ENCODE measurements at regions not wholly inside any gene's neighbourhood (a gene's known extent, or its start where the extent isn't known, plus 50 kb on each side); places are given as distances from the start of the nearest gene placed in this dataset.

GRCh38 chr13:103350147-103350546, 283.9 kb upstream of the SLC10A2 start:
- Histone ChIP-seq H3K4me2 (no peak overlapping the region), H3K4me1 (no peaks in the 10 kb centered on the region), H3K36me3 (no peaks in the 10 kb centered on the region), H3K27ac (no peak overlapping the region), H3K9ac (no peak overlapping the region), H3K4me3 (no peak overlapping the region), H3K9me3 (peaks cover 5% of the 10 kb centered on the region), H3K27me3 (no peaks in the 10 kb centered on the region), H4K20me1 (no peaks in the 10 kb centered on the region)
- no peak for TF ChIP-seq Cebpa-rat (IDR thresholded peaks at IDR 0.05)

GRCh38 chr13:103349211-103349980, 283.2 kb upstream of the SLC10A2 start:
- H3K9ac ChIP-seq, result no peak overlapping the region
- H4K20me1 ChIP-seq, result no peaks in the 10 kb centered on the region
- TF ChIP-seq Cebpa-rat (IDR thresholded peaks at IDR 0.05), result no peak

GRCh38 chr13:103335241-103335640, 269.0 kb upstream of the SLC10A2 start:
- Histone ChIP-seq H3K4me1 (no peaks in the 10 kb centered on the region), H3K9me3 (peaks cover under 1% of the 10 kb centered on the region; the same call in 1 of the 2 replicates), H3K4me3 (no peak overlapping the region), H3K27me3 (no peaks in the 10 kb centered on the region), H3K27ac (no peak overlapping the region), H3K36me3 (no peaks in the 10 kb centered on the region), H3K9ac (no peak overlapping the region), H3K4me2 (no peak overlapping the region), H4K20me1 (no peaks in the 10 kb centered on the region)
- no peak for TF ChIP-seq Cebpa-rat (IDR thresholded peaks at IDR 0.05)

More at GRCh38 chr13:103349211-103349980, 283.2 kb upstream of the SLC10A2 start:
- Histone ChIP-seq H3K36me3 (no peaks in the 10 kb centered on the region), H3K4me3 (no peak overlapping the region), H3K27ac (no peak overlapping the region), H3K27me3 (no peaks in the 10 kb centered on the region), H3K9me3 (peaks cover 12% of the 10 kb centered on the region), H3K4me2 (no peak overlapping the region), H3K4me1 (no peaks in the 10 kb centered on the region)

- no peak overlapping the region for H3K27ac ChIP-seq
- no peaks in the 10 kb centered on the region for H3K4me1 ChIP-seq
- no peaks in the 10 kb centered on the region for H3K27me3 ChIP-seq
- no peak overlapping the region for H3K9ac ChIP-seq
- no peaks in the 10 kb centered on the region for H3K9me3 ChIP-seq
- H4K20me1 ChIP-seq, result no peaks in the 10 kb centered on the region
- H3K4me2 ChIP-seq, result no peak overlapping the region
- TF ChIP-seq Cebpa-rat (IDR thresholded peaks at IDR 0.05), result no peak
- H3K4me3 ChIP-seq, result no peak overlapping the region
- H3K36me3 ChIP-seq, result no peaks in the 10 kb centered on the region
Observed at GRCh38 chr13:103331924-103332323, 265.7 kb upstream of the SLC10A2 start.

- no peak overlapping the region for H3K27ac ChIP-seq
- H3K4me2 ChIP-seq, result no peak overlapping the region
- no peak for TF ChIP-seq Cebpa-rat (IDR thresholded peaks at IDR 0.05)
- no peaks in the 10 kb centered on the region for H3K4me1 ChIP-seq
- H3K36me3 ChIP-seq, result no peaks in the 10 kb centered on the region
- no peaks in the 10 kb centered on the region for H3K27me3 ChIP-seq
- H4K20me1 ChIP-seq, result no peaks in the 10 kb centered on the region
- H3K4me3 ChIP-seq, result no peak overlapping the region
- no peak overlapping the region for H3K9ac ChIP-seq
- no peaks in the 10 kb centered on the region for H3K9me3 ChIP-seq
Observed at GRCh38 chr13:103328899-103329298, 262.7 kb upstream of the SLC10A2 start.

- Histone ChIP-seq H3K9me3 (no peaks in the 10 kb centered on the region), H3K27ac (no peak overlapping the region), H3K9ac (no peak overlapping the region), H3K27me3 (no peaks in the 10 kb centered on the region), H3K36me3 (no peaks in the 10 kb centered on the region), H3K4me1 (no peaks in the 10 kb centered on the region), H4K20me1 (no peaks in the 10 kb centered on the region), H3K4me2 (no peak overlapping the region), H3K4me3 (no peak overlapping the region)
- no peak for TF ChIP-seq Cebpa-rat (IDR thresholded peaks at IDR 0.05)
Observed at GRCh38 chr13:103326326-103326725, 260.1 kb upstream of the SLC10A2 start.

- Histone ChIP-seq H3K4me1 (no peaks in the 10 kb centered on the region), H3K9me3 (no peaks in the 10 kb centered on the region), H4K20me1 (no peaks in the 10 kb centered on the region), H3K9ac (no peak overlapping the region), H3K36me3 (no peaks in the 10 kb centered on the region), H3K4me3 (no peak overlapping the region), H3K27me3 (no peaks in the 10 kb centered on the region), H3K4me2 (no peak overlapping the region), H3K27ac (no peak overlapping the region)
- no peak for TF ChIP-seq Cebpa-rat (IDR thresholded peaks at IDR 0.05)
Observed at GRCh38 chr13:103325672-103326071, 259.5 kb upstream of the SLC10A2 start.

- no peaks in the 10 kb centered on the region for H3K27me3 ChIP-seq
- H3K9ac ChIP-seq, result no peak overlapping the region
- no peaks in the 10 kb centered on the region for H3K36me3 ChIP-seq
- H4K20me1 ChIP-seq, result no peaks in the 10 kb centered on the region
- no peak overlapping the region for H3K27ac ChIP-seq
- H3K4me1 ChIP-seq, result no peaks in the 10 kb centered on the region
- TF ChIP-seq Cebpa-rat (IDR thresholded peaks at IDR 0.05), result no peak
- H3K4me2 ChIP-seq, result no peak overlapping the region
- H3K9me3 ChIP-seq, result no peaks in the 10 kb centered on the region
- H3K4me3 ChIP-seq, result no peak overlapping the region
Observed at GRCh38 chr13:103324641-103325040, 258.4 kb upstream of the SLC10A2 start.

GRCh38 chr13:103315711-103316110, 249.5 kb upstream of the SLC10A2 start:
- H3K9ac ChIP-seq, result no peak overlapping the region
- no peaks in the 10 kb centered on the region for H4K20me1 ChIP-seq
- H3K4me1 ChIP-seq, result no peaks in the 10 kb centered on the region
- no peak for TF ChIP-seq Cebpa-rat (IDR thresholded peaks at IDR 0.05)
- H3K9me3 ChIP-seq, result no peaks in the 10 kb centered on the region
- H3K27ac ChIP-seq, result no peak overlapping the region
- H3K4me2 ChIP-seq, result no peak overlapping the region
- no peaks in the 10 kb centered on the region for H3K36me3 ChIP-seq
- H3K27me3 ChIP-seq, result no peaks in the 10 kb centered on the region
- H3K4me3 ChIP-seq, result no peak overlapping the region

- TF ChIP-seq Cebpa-rat (IDR thresholded peaks at IDR 0.05), result no peak
- no peaks in the 10 kb centered on the region for H3K27me3 ChIP-seq
- H3K9me3 ChIP-seq, result no peaks in the 10 kb centered on the region
- no peak overlapping the region for H3K27ac ChIP-seq
- H3K9ac ChIP-seq, result no peak overlapping the region
- no peaks in the 10 kb centered on the region for H4K20me1 ChIP-seq
- H3K36me3 ChIP-seq, result no peaks in the 10 kb centered on the region
- no peak overlapping the region for H3K4me2 ChIP-seq
- no peak overlapping the region for H3K4me3 ChIP-seq
- no peaks in the 10 kb centered on the region for H3K4me1 ChIP-seq
Observed at GRCh38 chr13:103312467-103312866, 246.2 kb upstream of the SLC10A2 start.
